ENCODE measurements at regions not wholly inside any gene's neighbourhood (a gene's known extent, or its start where the extent isn't known, plus 50 kb on each side); places are given as distances from the start of the nearest gene placed in this dataset.

DNA sequence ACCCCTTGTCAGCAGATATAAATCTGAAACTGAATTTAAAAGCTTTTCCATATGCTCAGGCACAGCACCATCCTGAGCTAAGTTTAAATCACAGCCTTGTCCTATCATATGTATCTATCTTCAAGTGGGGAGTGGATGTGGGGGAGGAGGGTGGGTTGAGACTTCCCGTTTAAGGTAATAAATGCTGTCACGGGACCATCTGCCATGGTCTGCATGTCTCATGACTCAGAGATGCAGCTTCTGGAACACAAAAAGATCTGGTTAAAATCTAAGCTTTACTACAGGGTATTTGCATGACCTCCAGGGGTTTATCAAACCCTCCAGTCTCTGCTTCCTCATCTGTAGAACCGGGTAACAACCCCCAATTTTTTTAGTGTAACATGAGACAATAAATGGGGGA is 377.7 kb upstream of the ST6GAL2 start:
- WGBS, 2 donors: 70 to 71% methylated on average over 3 of the region's 3 CpGs
- Histone ChIP-seq H3K9ac (ENCODE audit: insufficient read depth in 1 of 2, low read length in 2 of 2) (no peak overlapping the region), H3K27me3 (ENCODE audit: control insufficient read depth in 3 of 3, insufficient read depth in 3 of 3, low read length in 2 of 3) (no peaks in the 10 kb centered on the region), H3K27ac (ENCODE audit: low read depth in 1 of 2, low read length in 1 of 2) (no peak overlapping the region), H3K4me1 (ENCODE audit: control insufficient read depth in 5 of 5, insufficient read depth in 5 of 5, low read length in 5 of 5) (no peaks in the 10 kb centered on the region), H3K36me3 (ENCODE audit: control insufficient read depth in 4 of 4, insufficient read depth in 4 of 4, low read length in 4 of 4) (no peaks in the 10 kb centered on the region), H3K9me3 (ENCODE audit: control insufficient read depth in 4 of 4, insufficient read depth in 3 of 4, low read length in 3 of 4) (peaks cover 0 to 1% (median 0%) of the 10 kb centered on the region in 4 donors), H3K4me3 (no peak overlapping the region)
- DNase-seq: no peak
- TF ChIP-seq, protein P1, sequence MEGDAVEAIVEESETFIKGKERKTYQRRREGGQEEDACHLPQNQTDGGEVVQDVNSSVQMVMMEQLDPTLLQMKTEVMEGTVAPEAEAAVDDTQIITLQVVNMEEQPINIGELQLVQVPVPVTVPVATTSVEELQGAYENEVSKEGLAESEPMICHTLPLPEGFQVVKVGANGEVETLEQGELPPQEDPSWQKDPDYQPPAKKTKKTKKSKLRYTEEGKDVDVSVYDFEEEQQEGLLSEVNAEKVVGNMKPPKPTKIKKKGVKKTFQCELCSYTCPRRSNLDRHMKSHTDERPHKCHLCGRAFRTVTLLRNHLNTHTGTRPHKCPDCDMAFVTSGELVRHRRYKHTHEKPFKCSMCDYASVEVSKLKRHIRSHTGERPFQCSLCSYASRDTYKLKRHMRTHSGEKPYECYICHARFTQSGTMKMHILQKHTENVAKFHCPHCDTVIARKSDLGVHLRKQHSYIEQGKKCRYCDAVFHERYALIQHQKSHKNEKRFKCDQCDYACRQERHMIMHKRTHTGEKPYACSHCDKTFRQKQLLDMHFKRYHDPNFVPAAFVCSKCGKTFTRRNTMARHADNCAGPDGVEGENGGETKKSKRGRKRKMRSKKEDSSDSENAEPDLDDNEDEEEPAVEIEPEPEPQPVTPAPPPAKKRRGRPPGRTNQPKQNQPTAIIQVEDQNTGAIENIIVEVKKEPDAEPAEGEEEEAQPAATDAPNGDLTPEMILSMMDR (IDR thresholded peaks at IDR 0.05; ENCODE audit: control extremely low read depth, extremely low read depth): no peak
- no peak for ATAC-seq (ENCODE audit: insufficient read depth, low FRiP score)

GRCh38 chr2:107264184-107264583 is 378.2 kb upstream of the ST6GAL2 start:
- no peaks in the 10 kb centered on the region for H3K36me3 ChIP-seq (ENCODE audit: control insufficient read depth in 4 of 4, insufficient read depth in 4 of 4, low read length in 4 of 4)
- no peak overlapping the region for H3K9ac ChIP-seq (ENCODE audit: insufficient read depth in 1 of 2, low read length in 2 of 2)
- H3K4me3 ChIP-seq: no peak overlapping the region
- DNase-seq (no peak), ATAC-seq (ENCODE audit: insufficient read depth, low FRiP score) (no peak)
- H3K9me3 ChIP-seq (ENCODE audit: control insufficient read depth in 4 of 4, insufficient read depth in 3 of 4, low read length in 3 of 4): peaks cover 0 to 1% (median 0%) of the 10 kb centered on the region in 4 donors
- 92 to 94% methylated on average over 6 of the region's 6 CpGs for WGBS, 2 donors
- no peaks in the 10 kb centered on the region for H3K4me1 ChIP-seq (ENCODE audit: control insufficient read depth in 5 of 5, insufficient read depth in 5 of 5, low read length in 5 of 5)
- no peaks in the 10 kb centered on the region for H3K27me3 ChIP-seq (ENCODE audit: control insufficient read depth in 3 of 3, insufficient read depth in 3 of 3, low read length in 2 of 3)
- TF ChIP-seq, protein P1 (IDR thresholded peaks at IDR 0.05; ENCODE audit: control extremely low read depth, extremely low read depth): no peak
- H3K27ac ChIP-seq (ENCODE audit: low read depth in 1 of 2, low read length in 1 of 2): no peak overlapping the region

DNA sequence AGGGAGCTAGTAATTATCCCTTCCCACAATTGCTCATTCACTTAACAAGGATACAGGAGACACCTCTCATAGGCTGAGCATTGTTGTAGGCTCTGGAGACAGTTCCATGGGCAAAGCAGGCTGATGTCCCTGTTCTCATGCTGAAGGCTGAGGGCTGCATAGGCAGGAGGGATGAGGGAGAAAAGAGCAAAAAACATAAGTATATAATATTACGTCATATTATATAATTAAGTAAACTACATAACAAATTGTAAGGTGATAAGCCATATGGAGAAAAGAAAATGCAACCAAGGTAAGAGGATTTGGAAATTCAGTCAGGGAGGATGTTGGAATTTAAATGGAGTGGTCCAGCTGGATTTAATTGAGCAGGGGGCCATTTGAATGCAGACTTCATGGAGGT is 380.6 kb upstream of the ST6GAL2 start:
- DNase-seq: no peak
- H3K27ac ChIP-seq (ENCODE audit: low read depth in 1 of 2, low read length in 1 of 2): no peak overlapping the region
- H3K4me1 ChIP-seq (ENCODE audit: control insufficient read depth in 5 of 5, insufficient read depth in 5 of 5, low read length in 5 of 5): no peaks in the 10 kb centered on the region
- TF ChIP-seq, protein P1 (IDR thresholded peaks at IDR 0.05; ENCODE audit: control extremely low read depth, extremely low read depth): no peak
- H3K36me3 ChIP-seq (ENCODE audit: control insufficient read depth in 4 of 4, insufficient read depth in 4 of 4, low read length in 4 of 4): no peaks in the 10 kb centered on the region
- H3K9ac ChIP-seq (ENCODE audit: insufficient read depth in 1 of 2, low read length in 2 of 2): no peak overlapping the region
- no peak overlapping the region for H3K4me3 ChIP-seq
- no peaks in the 10 kb centered on the region for H3K27me3 ChIP-seq (ENCODE audit: control insufficient read depth in 3 of 3, insufficient read depth in 3 of 3, low read length in 2 of 3)
- 94 to 98% methylated on average over 1 of the region's 1 CpG for WGBS, 2 donors
- no peaks in the 10 kb centered on the region for H3K9me3 ChIP-seq (ENCODE audit: control insufficient read depth in 4 of 4, insufficient read depth in 3 of 4, low read length in 3 of 4)
- ATAC-seq (ENCODE audit: insufficient read depth, low FRiP score): no peak

GRCh38 chr2:107267086-107267485 is 381.1 kb upstream of the ST6GAL2 start:
- TF ChIP-seq, protein P1 (IDR thresholded peaks at IDR 0.05; ENCODE audit: control extremely low read depth, extremely low read depth): no peak

More at GRCh38 chr2:107267086-107267485, 381.1 kb upstream of the ST6GAL2 start:
- no peak overlapping the region for H3K27ac ChIP-seq (ENCODE audit: low read depth in 1 of 2, low read length in 1 of 2)
- no peak overlapping the region for H3K9ac ChIP-seq (ENCODE audit: insufficient read depth in 1 of 2, low read length in 2 of 2)
- no peaks in the 10 kb centered on the region for H3K27me3 ChIP-seq (ENCODE audit: control insufficient read depth in 3 of 3, insufficient read depth in 3 of 3, low read length in 2 of 3)
- no peaks in the 10 kb centered on the region for H3K4me1 ChIP-seq (ENCODE audit: control insufficient read depth in 5 of 5, insufficient read depth in 5 of 5, low read length in 5 of 5)
- ATAC-seq (ENCODE audit: insufficient read depth, low FRiP score) (no peak), DNase-seq (no peak)
- 73 to 87% methylated on average over 3 of the region's 3 CpGs for WGBS, 2 donors
- no peaks in the 10 kb centered on the region for H3K9me3 ChIP-seq (ENCODE audit: control insufficient read depth in 4 of 4, insufficient read depth in 3 of 4, low read length in 3 of 4)
- H3K4me3 ChIP-seq: no peak overlapping the region
- no peaks in the 10 kb centered on the region for H3K36me3 ChIP-seq (ENCODE audit: control insufficient read depth in 4 of 4, insufficient read depth in 4 of 4, low read length in 4 of 4)
